ENCODE measurements at regions not wholly inside any gene's neighbourhood (a gene's known extent, or its start where the extent isn't known, plus 50 kb on each side); places are given as distances from the start of the nearest gene placed in this dataset.

DNA sequence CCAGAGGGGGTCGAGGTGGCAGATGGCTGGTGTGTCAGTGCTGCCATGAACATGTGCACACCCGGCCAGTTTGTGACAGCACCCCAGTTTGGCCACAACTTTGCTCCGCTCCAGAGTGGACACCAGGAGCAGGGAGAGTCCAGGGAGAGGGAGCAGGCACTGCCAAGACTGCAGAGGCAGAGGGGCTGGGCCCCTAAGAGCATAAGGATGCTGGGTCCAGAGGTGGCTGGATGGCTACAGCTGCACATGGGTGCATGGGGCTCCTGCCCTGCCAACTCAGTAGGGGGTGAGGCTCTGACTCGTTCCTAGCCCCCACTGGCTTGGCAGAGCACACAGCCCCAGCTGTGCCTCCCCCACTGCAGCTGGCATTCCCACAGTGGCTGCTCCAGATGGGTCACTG is 999.2 kb upstream of the CRIM1 start:
- TF ChIP-seq CTCF (IDR thresholded peaks at IDR 0.05; ENCODE audit: low read depth, low read length, missing input control) = no peak
- TF ChIP-seq FOXA2 (IDR thresholded peaks at IDR 0.05) = no peak
- TF ChIP-seq ATF3 (IDR thresholded peaks at IDR 0.05) = no peak
- TF ChIP-seq ZBTB33 (IDR thresholded peaks at IDR 0.05) = no peak
- no peak for TF ChIP-seq TAF1 (conservative IDR thresholded peaks at IDR 0.05)
- H3K9ac ChIP-seq (ENCODE audit: low read depth in 1 of 2, low read length in 2 of 2) = no peak overlapping the region
- no peak overlapping the region for H3K4me3 ChIP-seq (ENCODE audit: low read depth in 1 of 3, low read length in 3 of 3)

GRCh38 chr2:35355056-35355455 is 1000.5 kb upstream of the CRIM1 start:
- WGBS = 89% methylated on average over 6 of the region's 6 CpGs
- TF ChIP-seq YY1 (IDR thresholded peaks at IDR 0.05) = no peak
- TF ChIP-seq, protein P1, sequence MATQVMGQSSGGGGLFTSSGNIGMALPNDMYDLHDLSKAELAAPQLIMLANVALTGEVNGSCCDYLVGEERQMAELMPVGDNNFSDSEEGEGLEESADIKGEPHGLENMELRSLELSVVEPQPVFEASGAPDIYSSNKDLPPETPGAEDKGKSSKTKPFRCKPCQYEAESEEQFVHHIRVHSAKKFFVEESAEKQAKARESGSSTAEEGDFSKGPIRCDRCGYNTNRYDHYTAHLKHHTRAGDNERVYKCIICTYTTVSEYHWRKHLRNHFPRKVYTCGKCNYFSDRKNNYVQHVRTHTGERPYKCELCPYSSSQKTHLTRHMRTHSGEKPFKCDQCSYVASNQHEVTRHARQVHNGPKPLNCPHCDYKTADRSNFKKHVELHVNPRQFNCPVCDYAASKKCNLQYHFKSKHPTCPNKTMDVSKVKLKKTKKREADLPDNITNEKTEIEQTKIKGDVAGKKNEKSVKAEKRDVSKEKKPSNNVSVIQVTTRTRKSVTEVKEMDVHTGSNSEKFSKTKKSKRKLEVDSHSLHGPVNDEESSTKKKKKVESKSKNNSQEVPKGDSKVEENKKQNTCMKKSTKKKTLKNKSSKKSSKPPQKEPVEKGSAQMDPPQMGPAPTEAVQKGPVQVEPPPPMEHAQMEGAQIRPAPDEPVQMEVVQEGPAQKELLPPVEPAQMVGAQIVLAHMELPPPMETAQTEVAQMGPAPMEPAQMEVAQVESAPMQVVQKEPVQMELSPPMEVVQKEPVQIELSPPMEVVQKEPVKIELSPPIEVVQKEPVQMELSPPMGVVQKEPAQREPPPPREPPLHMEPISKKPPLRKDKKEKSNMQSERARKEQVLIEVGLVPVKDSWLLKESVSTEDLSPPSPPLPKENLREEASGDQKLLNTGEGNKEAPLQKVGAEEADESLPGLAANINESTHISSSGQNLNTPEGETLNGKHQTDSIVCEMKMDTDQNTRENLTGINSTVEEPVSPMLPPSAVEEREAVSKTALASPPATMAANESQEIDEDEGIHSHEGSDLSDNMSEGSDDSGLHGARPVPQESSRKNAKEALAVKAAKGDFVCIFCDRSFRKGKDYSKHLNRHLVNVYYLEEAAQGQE (IDR thresholded peaks at IDR 0.05) = no peak
- TF ChIP-seq FOXA1 (IDR thresholded peaks at IDR 0.05) = no peak
- no peak for TF ChIP-seq ZBTB33 (IDR thresholded peaks at IDR 0.05)
- TF ChIP-seq MAX (IDR thresholded peaks at IDR 0.05) = no peak
- no peak for TF ChIP-seq TAF1 (conservative IDR thresholded peaks at IDR 0.05)
- TF ChIP-seq GABPA (IDR thresholded peaks at IDR 0.05 in 1 of 2, conservative IDR thresholded peaks at IDR 0.05 in 1 of 2) = no peak
- TF ChIP-seq SP1 (IDR thresholded peaks at IDR 0.05) = no peak
- no peak for TF ChIP-seq ATF3 (IDR thresholded peaks at IDR 0.05)
- TF ChIP-seq FOXA2 (IDR thresholded peaks at IDR 0.05) = no peak
- no peak for TF ChIP-seq CTCF (IDR thresholded peaks at IDR 0.05; ENCODE audit: low read depth, low read length, missing input control)
- no peak for TF ChIP-seq HNF4G (IDR thresholded peaks at IDR 0.05)
- no peak for TF ChIP-seq RXRA (IDR thresholded peaks at IDR 0.05)
- Histone ChIP-seq H3K9me3 (ENCODE audit: control insufficient read depth in 4 of 4, low read length in 3 of 4) (peaks cover 0 to 7% (median 3%) of the 10 kb centered on the region in 4 donors), H3K4me3 (ENCODE audit: low read depth in 1 of 3, low read length in 3 of 3) (no peak overlapping the region), H3K4me1 (ENCODE audit: control insufficient read depth in 4 of 4, insufficient read depth in 4 of 4, low read length in 3 of 4) (no peaks in the 10 kb centered on the region), H3K36me3 (ENCODE audit: control insufficient read depth in 4 of 4, insufficient read depth in 3 of 4, low read depth in 1 of 4, low read length in 3 of 4) (no peaks in the 10 kb centered on the region), H3K9ac (ENCODE audit: low read depth in 1 of 2, low read length in 2 of 2) (no peak overlapping the region), H3K27ac (ENCODE audit: low read depth in 1 of 2, low read length in 2 of 2) (no peak overlapping the region), H3K27me3 (ENCODE audit: control insufficient read depth in 4 of 4, insufficient read depth in 4 of 4, low read length in 3 of 4) (no peaks in the 10 kb centered on the region)
- no peak for DNase-seq (ENCODE audit: low spot score)

More for the DNA sequence above, 999.2 kb upstream of the CRIM1 start:
- no peak for DNase-seq (ENCODE audit: low spot score)
- Histone ChIP-seq H3K4me1 (ENCODE audit: control insufficient read depth in 4 of 4, insufficient read depth in 4 of 4, low read length in 3 of 4) (no peaks in the 10 kb centered on the region), H3K9me3 (ENCODE audit: control insufficient read depth in 4 of 4, low read length in 3 of 4) (peaks cover 0 to 7% (median 3%) of the 10 kb centered on the region in 4 donors), H3K27ac (ENCODE audit: low read depth in 1 of 2, low read length in 2 of 2) (no peak overlapping the region), H3K27me3 (ENCODE audit: control insufficient read depth in 4 of 4, insufficient read depth in 4 of 4, low read length in 3 of 4) (no peaks in the 10 kb centered on the region), H3K36me3 (ENCODE audit: control insufficient read depth in 4 of 4, insufficient read depth in 3 of 4, low read depth in 1 of 4, low read length in 3 of 4) (no peaks in the 10 kb centered on the region)
- WGBS = 70% methylated on average over 4 of the region's 4 CpGs
